A172 (cell line): ENCODE measurements at regions not wholly inside any gene's neighbourhood (a gene's known extent, or its start where the extent isn't known, plus 50 kb on each side); places are given as distances from the start of the nearest gene placed in this dataset.
"Not testable (repeated sequence)": the region's sequence is repeated elsewhere in the genome, so short reads cannot be mapped to it uniquely, and the experiment has no call there.

Experiments used
- DNase-seq: peaks from one replicate; pipeline ENCODE4 v3.0.0-alpha.2; 2015; ENCODE audit warnings: low spot score

DNA sequence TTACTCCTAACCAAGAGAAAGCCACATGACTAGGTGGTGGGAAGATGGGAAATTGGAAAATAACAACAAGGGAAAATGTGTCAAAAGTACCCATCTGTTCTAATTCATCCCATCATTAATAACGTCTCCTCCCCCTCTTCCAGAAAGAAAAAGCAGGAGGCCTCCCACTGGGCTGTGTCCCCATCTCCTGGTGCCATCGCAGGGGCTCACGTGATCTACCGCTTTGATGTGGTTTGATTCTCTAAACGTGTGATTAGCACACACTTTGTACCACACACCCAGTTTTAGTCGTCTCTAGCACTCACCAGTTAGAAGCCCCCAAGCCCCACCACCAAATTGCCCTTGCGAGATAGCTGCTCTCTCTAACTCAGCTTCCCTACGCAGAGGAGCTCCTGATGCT lies 353.6 kb downstream of the RRAGC start:
- no peak for DNase-seq

DNA sequence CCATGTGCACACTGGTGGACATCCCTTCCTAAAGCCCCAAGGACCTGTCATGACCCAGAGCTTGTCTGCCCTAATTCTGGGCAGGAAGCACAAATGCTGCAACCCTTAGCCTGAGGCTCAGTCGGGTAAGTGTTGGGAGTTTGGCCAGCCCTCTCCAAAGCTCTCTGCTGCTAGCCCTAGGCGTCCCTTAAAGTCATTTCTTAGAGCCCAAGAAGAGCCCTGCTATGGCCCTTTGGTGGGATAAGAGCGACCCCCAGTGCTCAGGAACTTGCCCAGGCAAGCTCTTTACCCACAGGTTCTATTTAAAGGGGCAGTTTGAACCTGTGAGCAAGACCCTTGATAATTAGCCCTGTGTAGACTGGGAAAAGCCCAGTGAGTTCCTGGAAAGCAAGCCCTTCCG lies 356.8 kb downstream of the RRAGC start:
- DNase-seq, result no peak

DNA sequence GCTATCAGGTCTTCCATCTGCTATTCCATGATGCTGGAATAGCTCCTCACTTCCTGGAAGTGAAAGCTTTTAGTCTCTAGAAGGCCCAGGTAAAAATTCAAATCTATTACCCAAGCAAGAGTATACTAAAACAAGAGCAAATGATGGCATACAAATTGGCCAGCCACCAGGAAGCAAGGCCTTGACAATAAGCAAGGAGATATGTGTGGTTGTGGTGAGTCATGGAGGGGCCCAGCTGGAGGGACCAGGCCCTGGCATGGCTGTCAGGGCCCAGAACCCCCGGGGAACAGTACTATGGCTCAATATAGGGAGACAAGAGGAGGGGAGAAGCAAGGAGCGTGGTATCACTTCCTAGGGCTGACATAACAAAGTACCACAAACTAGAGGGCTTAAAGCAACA lies 358.7 kb downstream of the RRAGC start:
- DNase-seq, result no peak

DNA sequence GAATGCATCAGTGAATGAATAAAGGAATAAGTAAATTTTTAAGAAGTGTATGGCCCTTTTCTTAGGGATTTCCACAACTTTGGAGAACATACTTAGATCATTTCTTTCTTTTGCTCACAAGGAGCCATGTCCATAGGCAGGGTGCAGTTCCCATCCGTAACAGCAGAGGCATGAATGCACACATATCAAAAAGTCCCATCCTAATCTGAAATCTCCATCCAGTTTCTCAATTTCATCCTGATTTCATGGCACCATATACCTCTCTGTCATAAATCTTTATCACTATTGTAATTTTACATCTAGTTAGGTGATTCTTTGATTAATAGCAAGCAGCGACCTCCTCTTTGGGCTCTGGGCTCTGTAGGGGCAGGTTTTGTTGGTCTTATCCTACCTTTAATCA lies 359.2 kb downstream of the RRAGC start:
- DNase-seq, result no peak

DNA sequence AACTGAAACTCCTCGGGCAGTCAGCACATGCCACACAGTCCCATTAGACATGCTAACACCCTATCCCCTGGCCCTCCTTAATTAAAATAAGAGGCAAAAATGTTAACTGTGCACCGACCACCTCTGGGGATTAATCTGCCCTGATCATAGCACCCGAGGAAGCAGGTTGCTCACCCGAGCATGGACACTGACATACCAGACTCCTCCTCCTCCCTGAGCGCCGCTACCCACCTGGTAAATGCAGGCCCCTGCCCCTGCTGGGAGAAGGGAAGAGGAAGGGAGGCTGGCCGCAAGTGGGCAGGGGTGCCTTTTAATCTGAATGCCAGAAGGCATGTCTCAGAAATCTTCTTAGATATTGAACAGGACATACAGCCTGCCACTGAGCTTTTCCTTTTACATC lies 360.9 kb downstream of the RRAGC start:
- DNase-seq, result no peak

DNA sequence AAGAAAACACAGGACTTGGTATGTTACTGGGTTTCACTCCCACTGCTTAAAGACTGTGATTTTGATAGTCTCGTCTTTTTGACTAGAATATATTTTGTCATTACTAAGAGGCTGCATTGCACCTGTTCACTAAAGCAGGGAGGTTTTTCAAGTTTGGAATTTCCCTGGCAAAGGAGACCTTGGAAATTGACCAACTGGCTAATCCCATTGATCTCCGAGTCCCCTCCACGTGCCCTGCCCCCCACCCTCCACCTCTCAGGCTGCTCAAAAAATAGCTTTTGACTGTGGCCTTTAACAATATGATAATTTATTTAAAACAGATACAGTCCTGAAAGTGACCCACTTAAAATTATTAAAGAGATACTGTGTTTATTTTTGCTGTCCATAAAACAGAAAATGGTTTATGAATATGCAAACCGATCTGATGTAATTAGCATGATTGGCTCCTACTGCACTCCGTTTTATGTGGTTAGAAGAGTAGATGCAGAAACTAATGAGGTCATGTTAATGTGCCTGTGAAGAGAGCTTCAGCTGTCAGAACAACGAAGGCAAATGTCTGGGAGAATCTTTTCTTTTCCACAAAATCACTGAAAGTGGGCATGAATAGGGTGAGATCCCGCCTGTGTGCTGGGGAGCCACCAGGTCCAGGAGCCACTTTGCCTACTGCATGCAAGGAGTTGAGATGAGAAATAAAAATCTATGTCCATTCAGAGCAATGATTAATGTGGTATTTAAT lies 361.5 kb downstream of the RRAGC start:
- DNase-seq, result no peak

DNA sequence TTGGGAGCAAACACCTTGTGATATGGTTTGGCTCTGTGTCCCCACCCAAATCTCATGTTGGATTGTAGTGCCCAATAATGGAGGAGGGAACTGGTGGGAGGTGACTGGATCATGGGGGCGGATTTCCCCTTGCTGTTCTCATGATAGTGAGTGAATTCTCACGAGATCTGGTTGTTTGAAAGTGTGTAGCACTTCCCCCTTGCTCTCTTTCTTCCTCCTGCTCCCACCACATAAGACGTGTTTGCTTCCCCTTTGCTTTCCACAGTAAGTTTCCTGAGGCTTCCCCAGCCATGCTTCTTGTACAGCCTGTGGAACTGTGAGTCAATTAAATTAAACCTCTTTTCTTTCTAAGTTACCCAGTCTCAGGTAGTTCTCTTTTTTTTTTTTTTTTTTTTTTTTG lies 366.3 kb downstream of the RRAGC start:
- not testable (repeated sequence) for DNase-seq

DNA sequence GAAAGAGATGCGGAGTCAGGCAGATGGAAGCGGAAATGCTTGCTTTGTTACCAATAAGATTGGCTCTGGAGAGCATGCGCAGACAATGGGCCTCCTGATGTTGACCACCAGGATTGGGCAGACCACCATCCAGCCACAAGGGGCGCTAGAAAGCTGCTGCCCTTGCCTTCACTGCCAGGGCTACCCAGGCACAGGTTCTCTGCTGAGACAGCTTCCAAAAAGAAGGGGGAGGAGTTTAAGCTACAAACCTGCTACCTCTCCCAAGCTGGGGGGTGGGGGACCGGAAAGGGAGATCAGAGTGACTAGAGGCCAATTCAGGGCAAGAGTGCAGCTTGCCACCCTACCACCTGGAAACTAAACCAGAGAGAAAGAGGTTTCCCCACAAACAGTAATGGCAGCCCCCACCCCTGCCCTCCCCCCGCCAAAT lies 369.7 kb downstream of the RRAGC start:
- peak; percentile 3 for DNase-seq

DNA sequence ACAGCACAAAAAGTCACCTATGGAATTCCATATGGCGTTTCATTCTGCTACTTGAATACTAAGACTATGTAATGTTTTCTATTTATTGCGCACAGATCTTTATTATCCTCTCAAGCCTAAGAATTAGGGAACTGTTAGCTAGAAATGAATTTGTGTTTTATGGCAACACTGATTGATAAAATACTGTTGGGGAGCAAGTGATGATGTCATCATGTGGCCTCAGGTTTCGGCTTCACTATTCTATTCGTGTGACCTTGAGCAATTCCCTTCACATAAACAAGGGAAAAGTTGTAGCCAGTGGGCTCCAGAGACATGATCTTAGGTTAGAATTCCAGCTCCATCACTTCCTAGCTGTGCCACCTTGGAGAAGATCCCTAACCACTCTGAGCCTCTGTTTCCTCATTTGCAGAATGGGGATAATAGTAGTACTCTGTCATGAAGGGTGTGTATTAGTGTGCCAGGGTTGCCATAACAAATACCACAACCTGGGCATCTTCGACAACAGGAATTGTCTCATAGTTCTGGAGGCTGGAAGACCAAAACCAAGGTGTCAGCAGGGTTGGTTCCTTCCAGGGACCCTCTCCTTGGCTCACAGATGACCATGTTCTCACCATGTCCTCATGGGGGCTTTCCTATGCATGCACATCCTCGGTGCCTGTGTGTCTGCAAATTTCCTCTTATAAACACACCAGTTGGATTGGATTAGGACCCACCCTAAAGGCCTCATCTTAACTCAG lies 371.2 kb downstream of the RRAGC start:
- no peak for DNase-seq

DNA sequence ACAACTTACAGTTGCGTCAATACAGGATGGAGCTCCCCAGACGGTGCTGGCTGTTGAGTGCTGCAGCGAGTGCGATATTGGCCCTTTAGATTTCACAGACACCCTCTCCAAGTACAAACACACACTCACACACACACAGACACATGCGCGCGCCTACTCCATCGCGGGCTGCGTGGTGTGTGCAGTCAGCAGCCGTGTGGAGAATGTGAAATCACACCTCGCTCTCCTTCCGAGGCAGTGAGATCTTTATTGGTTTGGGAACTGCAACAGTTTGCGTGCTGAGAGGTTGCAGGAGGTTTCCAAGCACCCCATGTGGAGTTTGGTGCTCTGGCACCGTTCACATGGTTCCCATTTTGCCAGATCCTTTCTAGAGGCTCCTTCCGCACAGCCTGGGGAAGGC lies 372.2 kb downstream of the RRAGC start:
- no peak for DNase-seq

DNA sequence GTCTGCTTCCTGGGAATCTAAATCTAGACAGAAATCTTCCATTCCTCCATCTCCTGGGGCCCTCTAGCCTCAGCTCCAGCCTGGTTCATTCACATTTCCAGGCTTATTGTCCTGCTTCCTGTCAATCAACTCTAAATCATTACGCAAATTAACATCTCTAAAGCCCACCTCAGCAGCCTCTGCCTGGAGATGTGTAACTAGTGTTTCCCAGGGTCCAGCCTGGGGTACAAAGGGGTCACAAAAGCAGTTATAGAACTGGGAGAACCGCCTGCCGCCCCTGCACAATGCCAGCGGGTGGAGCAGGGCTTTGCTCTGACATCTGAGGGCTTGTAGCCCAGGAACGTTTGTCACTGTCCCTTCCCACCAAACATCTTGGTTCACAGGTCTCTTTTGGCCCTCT lies 373.5 kb downstream of the RRAGC start:
- DNase-seq, result no peak

DNA sequence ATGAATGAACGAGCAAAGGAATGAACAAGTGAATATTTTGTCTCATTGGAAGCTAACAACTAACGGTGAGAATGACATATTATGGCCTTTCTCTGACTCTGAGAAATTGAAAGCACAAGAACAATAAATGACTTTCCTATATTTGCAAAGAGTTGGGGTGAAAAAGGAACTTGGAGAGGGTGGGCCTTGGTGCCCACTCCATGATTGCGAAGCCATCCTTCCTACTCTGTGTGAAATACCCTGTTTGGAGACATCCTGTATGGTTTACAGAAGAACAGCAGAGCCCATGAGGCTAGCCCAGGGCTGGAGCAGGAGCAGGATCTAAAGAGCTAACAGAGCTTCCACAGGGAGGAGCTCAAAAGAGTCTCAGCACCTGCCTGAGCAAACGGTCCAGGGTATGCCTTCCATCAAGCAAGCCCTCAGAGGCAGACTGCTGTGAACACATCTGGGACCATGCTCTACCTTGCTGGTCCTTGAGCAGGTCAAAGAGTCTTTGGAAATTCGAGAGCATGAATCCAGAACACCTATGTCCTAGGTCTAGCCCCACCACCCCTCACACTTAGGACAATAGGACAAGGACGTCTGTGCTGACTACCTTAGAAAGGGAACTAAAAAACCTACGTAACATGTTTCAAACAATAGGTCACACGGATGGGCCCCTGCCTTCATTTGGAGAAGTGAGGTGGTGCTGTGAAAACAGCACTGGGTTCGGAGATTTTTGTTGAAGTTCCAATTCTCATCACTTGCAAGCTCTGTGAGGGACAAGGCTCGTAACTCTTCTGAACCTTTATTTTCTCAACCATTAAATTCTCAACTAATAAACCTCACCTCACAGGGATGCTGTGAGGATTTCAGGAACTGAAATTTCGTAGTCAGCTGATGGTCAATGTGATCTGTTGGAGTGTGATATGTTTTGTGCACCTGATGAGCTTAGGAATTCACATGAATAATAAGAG lies 377.4 kb downstream of the RRAGC start:
- DNase-seq, result no peak

DNA sequence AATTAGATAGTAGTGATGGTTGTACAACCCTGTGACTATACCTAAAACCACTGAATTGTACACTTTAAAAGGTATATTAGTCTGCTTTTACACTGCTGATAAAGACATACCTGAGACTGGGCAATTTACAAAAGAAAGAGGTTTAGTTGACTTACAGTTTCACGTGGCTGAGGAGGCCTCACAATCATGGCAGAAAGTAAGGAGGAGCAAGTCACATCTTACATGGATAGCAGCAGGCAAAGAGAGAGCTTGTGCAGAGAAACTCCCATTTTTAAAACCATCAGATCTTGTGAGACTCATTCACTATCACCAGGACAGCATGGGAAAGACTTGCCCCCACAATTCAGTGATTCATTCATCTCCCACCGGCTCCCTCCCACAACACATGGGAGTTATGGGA lies 379.9 kb downstream of the RRAGC start:
- DNase-seq, result not testable (repeated sequence)

DNA sequence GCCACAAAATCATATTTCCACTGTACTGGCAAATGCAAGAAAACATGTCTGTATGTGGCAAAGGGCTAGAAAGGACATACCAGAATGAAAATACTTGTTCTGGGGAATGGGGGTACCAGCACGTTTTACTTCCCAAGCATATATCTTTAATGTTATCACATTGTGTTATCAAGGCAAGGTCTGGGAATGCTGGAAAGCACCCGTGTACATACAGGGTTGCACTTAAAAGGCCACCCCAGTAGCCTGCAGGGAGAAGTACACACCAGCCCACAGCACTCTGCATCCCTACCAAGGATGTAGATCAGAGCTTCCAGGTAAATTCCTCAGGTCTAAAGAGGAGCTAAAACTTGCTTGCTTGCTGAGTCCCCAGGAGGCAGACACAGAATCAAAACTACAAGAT lies 381.8 kb downstream of the RRAGC start:
- DNase-seq, result no peak

DNA sequence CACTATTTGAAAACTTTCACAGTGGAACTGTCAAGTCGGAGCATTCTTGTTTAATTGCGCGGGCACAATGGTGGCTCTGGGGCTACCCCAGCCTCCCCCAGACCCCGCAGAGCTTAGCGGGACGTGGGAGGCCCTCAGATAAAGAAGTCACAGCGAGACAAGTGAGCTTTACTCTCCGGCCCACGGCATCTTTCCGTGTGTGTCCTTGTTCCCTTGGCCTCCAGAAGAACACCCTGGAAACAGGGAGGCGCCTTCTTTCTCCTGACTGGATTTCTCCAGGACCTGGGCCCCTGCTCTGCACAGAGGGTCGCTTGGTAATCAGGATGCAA lies 382.8 kb downstream of the RRAGC start:
- no peak for DNase-seq

DNA sequence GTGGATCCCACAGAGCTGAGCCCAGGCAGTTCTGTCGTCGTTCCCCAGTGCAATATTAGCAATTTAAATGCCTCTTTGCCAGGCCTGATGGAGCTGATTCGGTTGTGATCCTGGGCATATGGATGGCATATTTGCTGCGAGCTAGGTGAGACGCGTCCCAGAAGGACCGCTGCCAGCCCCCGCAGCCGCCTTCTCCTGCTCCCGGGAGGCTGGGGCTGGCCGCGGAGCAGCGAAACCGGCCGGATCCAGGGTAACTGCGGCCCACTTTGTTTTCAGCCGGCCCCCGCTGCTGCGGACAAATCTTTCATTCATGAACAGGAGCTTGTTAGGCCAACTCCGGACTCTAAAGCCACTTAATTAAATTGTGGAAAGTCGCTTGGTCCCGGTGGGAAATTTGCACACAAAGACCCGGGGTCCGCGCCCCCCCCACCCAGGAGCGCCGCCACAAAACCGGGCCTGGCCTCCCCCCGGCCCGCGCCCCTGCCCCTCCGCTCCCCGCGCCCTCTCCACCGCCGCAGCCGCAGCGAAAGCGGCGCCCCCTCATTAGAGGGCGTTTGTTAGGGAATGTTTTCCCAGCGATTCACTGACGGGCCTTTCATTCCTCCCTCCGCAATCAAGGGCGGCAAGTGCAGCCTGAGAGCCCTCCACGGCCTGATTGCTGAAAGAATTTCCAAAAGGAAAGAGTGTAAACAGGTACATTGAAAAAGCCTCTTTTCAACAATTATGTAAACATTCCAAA lies 383.3 kb downstream of the RRAGC start:
- DNase-seq, result no peak

DNA sequence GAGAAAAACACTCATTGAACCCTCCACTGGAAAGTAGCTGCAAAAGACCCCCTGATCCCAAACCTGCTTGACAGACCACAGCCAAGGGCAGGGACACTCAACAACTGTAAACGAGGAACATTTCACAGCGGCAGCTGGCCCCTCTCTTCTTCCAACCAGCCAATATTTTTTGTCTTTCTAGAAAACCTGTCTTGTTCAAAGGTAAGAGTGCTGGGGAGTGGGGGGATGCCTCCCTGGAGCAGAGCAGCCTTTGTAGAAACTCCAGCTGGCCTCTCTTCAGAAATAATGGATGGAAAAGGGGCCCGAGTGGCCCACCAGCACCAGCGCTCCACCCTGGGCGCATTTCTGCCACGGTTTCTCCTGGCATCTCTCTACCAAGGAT lies 384.0 kb downstream of the RRAGC start:
- no peak for DNase-seq

DNA sequence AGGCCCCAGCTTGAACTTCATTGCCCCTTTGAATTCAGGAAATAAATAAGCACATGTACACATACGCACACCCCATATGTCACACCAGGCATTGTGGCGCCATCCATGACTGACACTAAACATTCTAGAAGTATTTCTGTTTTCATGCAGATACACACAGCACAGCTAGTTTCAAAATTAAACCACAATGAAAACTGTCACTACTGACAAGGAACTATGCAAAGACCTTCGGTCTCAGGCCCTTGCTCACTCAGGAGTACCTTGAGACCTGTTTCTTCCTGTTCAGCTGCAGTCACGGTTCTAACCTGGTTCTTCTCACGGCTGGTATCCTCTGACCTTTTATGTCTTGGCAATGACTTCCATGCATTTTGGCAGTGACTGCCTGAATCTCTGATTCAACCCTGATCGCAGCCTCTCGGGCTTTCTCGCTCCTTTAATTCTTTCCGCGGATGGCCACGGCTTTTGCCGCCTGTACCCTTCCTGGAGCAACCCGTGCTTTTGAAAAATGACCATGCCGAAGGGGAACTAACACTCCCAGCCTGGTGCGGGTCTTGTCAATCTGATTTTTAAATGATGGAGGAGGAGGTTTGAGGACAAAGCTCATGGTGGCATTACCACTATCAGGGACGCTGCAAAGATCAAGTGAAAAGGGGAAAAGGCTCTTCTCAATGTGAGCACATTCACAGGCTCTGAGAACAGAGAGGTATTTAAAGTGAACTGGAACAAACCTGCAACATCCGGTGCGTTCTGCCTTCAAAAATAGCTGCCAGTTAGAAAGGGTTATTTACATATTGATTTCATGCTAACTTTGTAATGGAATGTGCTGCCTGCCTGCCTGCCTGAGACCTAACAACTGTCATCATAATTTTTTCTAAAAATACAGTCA lies 384.6 kb downstream of the RRAGC start:
- no peak for DNase-seq

DNA sequence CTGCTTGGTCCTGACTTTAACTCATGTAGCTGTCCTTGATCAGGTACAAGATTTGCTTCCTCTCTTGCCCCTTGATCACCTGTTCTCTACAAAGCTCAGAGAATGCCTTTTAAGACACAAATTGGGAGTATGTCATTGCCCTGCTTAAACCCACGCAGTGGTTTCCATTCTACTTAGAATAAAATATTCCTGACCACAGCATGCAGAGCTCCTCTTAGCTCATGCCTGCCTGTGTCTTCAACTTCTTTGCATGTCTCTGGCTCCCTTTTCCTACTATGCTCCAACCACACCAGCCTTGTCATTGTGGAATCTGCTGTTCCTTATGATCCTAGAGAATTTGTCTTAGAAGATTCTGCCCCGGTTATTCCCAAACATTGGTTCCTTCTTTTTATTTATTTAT lies 393.1 kb downstream of the RRAGC start:
- DNase-seq, result no peak

DNA sequence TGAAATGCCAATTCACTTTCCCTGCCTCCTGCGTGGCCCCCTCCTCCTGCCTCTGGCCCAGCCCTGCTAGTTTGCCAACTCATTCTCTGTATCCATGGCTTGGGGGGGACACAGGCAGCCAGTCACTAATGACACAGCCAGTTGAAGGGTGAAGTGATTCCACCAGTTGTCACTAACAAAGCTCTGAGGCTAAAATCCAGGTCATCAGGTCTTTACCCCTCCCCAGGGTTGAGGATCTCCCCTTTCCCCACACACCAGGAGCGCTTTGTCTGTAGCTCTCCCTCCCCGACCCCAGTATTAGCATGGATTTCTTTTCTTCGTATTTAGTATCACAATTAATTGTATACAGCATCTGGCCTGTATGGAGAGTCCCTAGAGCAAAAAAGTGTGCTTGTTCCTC lies 394.1 kb downstream of the RRAGC start:
- no peak for DNase-seq
